NCI-H748 (cell line): ENCODE measurements at regions not wholly inside any gene's neighbourhood (a gene's known extent, or its start where the extent isn't known, plus 50 kb on each side); places are given as distances from the start of the nearest gene placed in this dataset.
"Not testable (repeated sequence)": the region's sequence is repeated elsewhere in the genome, so short reads cannot be mapped to it uniquely, and the experiment has no call there.

Experiments
- DNase-seq: peaks from one replicate; lab custom pipeline; 2025; ENCODE audit not compliant: unreplicated experiment; lab: John Stamatoyannopoulos, UW

- peak; percentile 62 for DNase-seq
Measured at GRCh38 chr1:214859647-214860046, 222.9 kb upstream of the KCNK2 start.

DNA sequence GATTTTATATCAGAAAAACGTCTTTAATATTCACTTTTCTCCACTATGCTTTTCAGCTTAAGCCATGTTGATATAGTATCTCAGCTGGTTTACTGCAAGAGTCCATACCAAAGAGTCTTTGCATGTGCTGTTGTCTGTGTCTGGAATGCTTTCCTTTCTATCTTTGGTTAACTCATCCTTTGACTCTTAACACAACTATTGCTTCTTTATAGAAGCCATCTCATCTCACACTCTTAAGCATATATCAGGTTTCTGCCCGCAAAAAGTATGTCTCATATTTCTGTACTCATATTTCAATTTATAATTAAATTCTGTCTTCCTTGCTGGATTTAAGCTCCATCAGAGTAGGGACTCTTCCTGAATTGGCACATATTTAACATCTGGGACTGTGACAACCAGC is 220.9 kb upstream of the KCNK2 start:
- DNase-seq = no peak

GRCh38 chr1:214862421-214862820 is 220.1 kb upstream of the KCNK2 start:
- no peak for DNase-seq

DNA sequence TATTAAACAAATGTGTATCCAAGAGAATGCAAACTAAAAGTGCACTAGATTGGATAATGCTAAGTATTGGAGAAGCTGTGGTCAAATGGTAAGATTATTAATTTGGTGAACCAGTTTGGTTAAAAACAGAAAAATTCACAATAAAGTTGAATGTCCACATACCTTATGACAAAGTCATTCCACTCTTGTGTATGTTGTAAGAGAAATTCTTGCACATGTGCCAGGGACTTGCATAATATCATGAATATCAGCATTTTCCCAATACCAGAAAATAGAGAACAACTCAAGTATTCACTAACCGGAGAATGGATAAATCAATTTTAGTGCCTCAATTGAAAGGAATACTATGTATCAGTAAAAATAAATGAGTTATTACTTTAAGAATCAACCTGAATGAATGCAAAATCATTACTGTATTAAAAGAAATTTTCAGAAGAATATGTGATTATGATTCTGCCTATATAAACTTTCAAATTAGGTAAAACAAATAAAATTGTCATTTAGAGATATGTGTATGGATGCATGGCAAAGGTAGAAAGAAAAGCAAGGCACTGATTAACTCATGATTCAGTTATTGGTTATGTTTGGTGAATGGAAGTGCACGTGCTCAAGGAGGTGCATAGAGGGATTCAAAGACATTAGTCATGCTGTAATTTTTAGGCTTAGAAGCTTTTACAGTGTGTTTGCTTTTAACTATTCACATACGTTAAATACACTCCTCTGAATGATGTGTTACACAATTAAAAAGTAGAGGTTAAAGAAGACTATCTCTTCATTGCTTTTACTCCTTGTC is 217.4 kb upstream of the KCNK2 start:
- DNase-seq = no peak

- not testable (repeated sequence) for DNase-seq
Measured at GRCh38 chr1:214870426-214870825, 212.1 kb upstream of the KCNK2 start.

DNA sequence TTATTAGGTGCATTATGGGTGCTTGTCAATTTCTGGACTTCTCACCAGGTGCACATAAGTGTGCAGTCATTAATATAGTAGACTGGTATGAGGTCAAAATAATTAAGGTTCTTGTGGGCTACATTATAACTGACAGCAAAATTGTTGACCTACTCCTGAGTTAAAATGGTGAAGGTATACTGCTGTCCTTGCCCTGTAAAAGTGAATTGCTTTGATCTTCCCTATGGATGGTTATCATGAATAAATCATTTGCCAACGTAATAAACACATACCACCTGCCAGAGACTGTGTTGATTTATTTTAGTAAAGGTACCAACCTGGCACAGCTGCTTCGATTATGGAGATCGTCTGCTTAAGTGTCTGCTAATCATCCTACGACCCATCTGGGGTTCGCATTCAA is 201.6 kb upstream of the KCNK2 start:
- no peak for DNase-seq

DNA sequence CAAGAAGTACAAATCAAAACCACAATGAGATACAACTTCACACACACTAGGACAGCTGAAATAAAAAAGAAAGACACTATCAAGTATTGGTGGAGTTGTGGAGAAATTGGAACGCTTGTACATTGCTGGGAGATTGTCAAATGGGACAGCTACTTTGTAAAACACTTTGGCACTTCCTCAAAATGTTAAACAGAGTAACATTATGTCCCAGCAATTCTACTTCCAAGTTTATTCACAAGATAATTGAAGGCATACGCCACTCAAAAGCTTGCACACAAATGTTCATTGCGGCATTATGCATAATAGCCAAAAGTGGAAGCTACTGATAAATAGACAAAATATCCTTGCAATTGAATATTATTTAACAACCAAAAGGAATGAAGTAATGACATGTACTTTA is 199.9 kb upstream of the KCNK2 start:
- no peak for DNase-seq

- DNase-seq = no peak
Measured at GRCh38 chr1:214895011-214895600, 187.4 kb upstream of the KCNK2 start.

DNA sequence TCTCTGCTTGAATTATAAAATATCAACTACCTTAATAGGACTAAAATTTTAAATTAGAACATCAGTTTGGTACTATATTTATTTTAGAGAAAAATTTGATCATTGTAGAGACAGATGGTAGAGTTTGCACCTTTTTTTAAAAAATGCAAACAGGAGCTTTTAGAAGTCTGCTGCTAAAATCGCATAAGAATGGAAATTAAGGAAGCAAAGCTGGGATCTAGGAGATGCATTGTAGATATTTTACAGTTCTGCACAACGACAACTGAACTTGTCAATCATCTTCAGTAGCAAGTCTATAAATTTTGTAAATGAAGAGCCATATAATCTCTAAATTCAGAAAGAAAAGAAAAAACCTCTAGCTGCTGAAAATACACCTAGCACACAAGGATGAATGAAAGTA is 185.6 kb upstream of the KCNK2 start:
- DNase-seq = no peak

- peak; percentile 2 for DNase-seq
Measured at GRCh38 chr1:214897581-214897980, 185.0 kb upstream of the KCNK2 start.

DNA sequence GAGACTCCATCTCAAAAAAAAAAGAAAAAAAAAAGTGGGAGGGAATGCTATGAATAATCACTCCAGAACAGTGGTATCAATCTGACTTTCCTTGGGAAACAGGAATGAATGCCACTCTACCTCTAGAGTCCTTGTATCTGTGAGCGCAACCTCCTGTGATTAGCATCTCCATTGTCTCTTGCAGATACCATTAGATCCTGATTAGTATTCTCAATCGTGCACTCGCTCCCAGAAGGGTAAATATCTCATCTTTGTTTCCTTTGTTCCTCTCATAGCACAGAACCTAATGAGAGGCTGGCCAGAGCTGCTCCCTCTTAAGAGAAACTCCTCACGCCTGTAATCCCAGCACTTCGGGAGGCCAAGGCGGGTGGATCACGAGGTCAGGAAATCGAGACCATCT is 184.4 kb upstream of the KCNK2 start:
- peak; percentile 27 for DNase-seq

DNA sequence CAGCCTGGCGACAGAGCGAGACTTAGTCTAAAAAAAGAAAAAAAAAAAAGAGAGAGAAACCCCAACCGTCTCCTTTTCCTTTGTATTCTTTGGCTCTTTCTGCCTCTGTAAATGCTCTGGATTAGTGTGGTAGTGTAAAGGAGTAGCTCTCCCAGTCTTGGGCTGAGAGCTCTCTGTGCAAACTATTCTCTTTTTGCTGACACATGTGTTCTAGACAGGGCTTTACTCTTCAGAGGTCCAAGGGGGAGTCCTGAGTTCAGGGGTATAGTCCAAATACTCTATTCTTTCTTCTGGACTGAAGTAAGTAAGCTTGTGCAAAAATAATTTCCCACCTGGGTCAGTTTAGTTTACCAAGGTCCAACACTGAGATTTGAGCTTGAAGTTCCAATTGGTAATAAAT is 183.8 kb upstream of the KCNK2 start:
- no peak for DNase-seq

DNA sequence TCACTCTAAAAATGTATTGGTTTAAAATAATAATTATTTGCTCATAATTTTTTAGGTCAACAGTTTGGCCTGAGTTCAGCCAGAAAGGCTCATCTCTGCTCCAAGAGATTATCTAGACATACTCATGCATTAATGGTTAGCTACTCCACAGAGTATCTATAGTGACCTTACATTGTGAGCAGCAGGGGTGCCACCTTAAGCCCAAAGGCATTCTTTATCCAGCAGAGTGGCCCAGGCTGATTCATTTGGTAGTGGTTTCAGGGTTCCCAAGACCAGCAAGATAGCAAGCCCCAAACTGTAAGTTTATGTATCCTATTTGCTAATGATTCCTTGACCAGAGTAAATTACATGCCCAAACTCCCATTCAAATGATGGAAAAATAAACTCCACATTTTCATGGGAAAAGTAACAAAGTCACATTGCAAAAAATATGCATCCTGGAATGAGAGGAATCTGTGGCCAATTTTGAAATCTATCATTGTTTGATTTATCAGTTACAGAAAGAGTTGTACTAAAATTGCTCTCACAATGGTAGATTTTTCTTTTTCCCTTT is 182.6 kb upstream of the KCNK2 start:
- DNase-seq = no peak

- DNase-seq = no peak
Measured at GRCh38 chr1:214900590-214900989, 181.9 kb upstream of the KCNK2 start.

DNA sequence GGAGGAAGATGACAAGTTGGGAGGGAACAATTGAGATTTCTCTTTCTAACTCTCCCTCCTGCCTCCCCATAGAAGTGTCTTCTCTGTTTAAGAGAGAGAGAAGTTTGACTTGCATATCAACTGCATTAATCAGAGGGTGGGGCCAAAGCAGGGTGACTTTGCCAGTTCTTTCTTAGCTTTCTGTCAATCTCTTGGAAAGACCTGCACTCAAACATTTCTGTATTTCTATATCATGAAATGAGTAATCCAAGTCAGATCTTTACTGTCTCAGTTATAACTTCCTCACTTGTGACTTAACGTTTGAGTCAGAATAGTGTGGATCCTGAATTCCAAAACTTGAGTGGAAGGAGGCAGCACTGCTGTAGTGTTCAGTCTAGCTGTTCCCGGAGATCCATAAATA is 180.8 kb upstream of the KCNK2 start:
- no peak for DNase-seq

- no peak for DNase-seq
Measured at GRCh38 chr1:214902636-214903320, 179.8 kb upstream of the KCNK2 start.

DNA sequence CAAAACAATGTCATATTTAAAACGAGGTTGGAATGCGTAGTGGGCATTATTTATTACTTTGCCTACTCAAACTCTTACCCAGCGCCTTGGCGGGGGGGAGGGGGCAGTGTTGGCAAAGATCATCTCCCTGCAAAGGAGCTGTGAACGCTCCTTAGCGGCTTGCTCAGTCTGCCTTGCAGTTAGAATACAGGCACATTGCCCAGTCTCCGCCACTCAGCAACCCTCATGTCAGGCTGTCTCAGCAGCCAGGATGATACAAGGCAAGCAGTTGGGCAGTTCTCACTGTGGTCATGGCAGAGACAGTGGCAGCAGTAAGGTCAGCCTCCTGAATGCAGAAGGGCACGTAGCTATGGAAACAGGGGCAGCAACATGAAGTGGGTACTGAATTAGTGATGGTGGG is 170.4 kb upstream of the KCNK2 start:
- peak; percentile 1 for DNase-seq

- no peak for DNase-seq
Measured at GRCh38 chr1:214913966-214914365, 168.6 kb upstream of the KCNK2 start.

- no peak for DNase-seq
Measured at GRCh38 chr1:214917081-214917635, 165.4 kb upstream of the KCNK2 start.

DNA sequence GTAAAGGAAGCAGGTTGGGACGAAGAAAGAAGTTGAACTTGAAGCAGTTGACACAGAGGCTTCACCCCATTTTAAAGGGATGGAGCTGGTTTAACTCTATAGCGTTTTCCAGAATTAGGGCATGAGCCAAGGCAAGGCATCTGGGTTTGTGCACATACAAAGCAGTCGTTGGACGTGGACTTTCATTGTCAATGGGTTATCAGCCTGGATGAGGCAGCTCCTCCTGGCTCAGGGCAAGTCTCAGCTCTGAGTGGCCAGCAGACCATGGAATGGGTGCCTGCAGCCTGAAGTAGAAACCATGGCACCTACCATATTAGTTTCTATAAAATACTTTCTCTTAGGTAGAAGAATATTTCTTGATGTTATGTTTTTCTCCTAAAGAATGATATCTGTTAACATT is 163.8 kb upstream of the KCNK2 start:
- DNase-seq = no peak

DNA sequence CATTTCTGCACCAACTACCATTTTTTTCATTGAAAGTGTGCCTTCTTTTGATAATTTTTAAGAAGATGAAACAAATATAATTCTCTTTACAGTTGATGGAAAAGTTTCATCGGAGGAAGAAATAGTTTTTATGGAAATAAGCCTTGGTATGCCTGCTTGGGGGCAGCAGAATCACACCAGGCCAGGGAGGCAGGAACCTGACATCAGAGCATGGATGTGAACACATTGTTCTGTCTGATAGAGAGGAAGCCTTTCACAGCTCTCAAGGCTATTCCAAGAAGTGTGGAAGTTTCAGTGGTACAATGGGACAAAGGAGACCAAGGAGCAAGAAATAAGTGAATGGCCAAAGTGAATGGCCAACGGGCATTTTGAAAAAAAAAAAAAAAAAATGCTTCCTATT is 162.2 kb upstream of the KCNK2 start:
- no peak for DNase-seq
